NCI-H345 treated with DMSO at 0.1 percent for 48 hours (cell line): ENCODE measurements at regions not wholly inside any gene's neighbourhood (a gene's known extent, or its start where the extent isn't known, plus 50 kb on each side); places are given as distances from the start of the nearest gene placed in this dataset.

Experiments used
- DNase-seq: peaks from one replicate; lab custom pipeline; 2025; ENCODE audit not compliant: unreplicated experiment; lab: John Stamatoyannopoulos, UW

DNA sequence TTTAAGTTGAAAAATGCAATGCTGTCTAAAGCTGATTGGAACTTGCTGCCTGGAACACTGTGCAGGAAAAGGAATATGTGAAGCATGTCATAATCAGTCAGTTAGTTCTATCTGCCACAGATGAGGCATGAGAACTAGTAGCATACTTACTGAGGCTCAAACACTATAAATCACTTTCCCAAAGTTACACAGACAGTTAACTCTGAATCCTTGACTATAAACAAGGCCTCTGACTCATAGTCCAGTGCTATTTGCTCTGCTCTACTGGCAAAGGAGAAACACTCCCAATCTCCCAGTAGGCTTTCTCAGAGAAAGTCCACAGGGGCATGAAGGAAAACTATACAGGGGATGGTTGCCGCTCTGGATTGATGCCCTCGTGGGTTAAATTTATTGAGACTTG lies 2078.4 kb upstream of the TENM3 start:
- no peak for DNase-seq

DNA sequence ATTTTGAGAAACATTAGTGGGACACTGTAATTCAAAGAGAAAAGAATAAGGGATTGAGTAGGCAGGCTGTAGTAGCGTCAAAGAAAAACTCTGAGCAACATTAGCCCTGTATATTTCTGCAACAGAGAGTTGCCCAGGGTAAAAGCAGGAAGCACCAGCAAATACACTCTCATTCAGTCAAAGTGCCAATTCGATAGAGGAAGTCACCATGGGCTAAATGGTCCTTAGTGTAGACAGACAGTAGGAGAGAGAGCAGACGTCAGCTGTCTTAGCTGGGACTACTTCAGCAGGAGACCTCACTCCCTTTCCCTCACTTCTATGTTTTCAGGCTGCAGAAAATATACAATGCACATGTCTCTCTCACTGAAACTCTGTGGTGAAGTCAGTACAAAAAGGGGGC lies 2073.8 kb upstream of the TENM3 start:
- no peak for DNase-seq

DNA sequence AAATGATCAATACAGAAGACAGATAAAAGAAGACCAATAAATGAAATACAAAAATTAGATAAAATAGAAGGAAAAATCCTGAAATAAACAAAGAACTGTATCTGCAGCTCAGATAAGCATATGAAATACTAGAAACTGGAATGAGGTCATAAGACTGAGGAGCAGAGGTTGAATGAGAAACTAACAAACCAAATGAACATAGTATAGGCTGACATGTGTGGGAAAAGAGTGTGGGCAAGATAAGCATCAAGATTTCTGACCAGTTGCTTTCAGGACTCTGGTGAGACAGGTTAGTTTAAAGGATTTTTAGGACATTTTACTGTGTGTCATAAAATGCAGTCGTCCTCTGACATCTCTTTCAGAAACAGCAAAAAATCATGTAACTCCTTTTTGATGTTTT lies 2073.2 kb upstream of the TENM3 start:
- no peak for DNase-seq

DNA sequence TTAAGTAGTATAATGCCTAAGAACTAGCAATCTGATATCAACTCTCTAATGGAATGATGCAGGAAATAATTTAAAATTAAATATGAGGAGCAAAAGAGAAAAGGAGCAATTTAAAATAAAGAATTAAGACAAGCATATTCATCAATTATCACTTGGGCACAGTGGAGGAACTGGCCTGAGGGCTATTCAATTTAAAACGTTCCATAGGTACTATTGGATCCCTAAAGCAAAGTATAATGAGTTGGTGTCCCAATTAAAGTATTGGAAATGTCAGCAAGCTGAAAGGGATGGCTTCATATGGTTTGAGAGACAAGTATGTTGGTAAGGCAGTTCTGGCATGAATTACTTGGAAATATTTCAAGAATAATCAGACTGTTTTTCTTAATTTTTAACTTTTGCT lies 2064.1 kb upstream of the TENM3 start:
- DNase-seq: no peak

DNA sequence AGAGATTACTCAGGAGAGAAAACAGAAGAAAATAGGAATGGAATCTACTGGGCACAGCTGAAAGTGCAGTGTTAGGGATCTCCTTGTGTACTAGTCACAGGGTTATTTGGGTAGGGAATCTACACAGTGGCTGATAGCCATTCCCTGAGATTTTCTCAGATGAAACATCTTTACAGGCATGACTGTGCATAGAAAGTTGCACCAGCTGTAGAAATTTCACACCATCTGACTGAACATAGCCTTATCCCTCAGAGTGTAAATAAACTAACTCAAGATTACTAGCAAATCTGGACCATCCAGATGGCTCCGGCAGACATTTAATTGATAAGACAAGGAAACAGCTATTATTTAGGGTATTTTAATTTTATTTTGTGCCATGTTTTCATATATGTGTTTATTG lies 2053.5 kb upstream of the TENM3 start:
- DNase-seq: no peak

DNA sequence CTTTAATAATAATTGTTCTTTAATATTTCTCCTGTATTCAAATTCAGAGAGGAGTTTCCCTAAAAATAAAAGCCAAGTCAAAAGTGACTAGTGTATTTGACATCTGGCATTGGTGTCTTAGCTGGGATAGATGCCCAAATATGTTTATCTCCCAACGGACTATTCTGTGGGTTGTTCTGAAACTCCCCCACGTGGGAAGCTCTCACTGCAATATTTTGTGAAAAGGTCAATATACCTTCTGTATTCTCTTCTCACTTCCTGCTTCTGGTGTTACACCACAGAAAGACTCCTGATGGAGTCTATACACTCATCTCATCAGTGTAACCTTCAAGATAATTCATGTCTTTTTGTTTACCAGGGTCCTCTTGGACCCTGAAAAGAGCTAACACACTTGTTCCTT lies 2052.8 kb upstream of the TENM3 start:
- no peak for DNase-seq

DNA sequence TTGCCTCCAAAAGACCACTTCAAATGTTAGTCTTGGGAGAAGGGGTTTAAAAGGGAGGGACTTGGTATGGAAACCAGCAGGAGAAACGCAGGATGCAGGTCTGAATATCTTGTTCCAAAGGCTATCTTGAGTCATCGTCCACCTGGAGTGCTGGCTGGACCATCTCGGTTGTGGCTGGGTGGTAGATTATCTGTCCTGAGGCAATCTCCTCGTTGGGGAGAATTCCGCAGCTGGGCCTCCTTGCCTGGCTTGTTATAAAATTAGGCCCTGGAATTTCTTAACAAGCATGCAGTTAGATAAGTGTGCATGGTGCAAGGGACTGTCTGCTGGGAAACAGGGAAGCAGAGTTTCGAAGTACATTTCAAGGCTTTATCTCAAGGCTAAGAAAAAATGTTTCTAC lies 2045.7 kb upstream of the TENM3 start:
- DNase-seq: no peak

DNA sequence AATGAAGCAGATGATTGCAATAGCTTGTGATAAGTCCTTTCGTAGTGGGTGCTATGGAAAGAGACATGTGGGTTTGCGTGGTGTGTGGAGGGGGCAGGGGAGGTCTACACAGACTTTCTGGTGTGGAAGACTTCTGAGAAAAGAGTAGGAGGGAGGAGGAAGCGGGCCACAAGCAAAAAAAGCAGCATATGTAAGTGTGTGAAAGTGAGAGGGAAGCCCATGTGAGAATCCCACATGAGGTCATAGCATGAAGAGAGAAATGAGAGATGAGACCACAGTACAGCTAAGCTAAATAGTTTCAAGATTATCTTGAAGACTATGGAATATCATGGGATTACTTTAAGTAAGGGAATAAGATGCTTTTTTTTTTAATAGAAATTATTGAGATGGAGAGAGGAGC lies 2039.9 kb upstream of the TENM3 start:
- no peak for DNase-seq

DNA sequence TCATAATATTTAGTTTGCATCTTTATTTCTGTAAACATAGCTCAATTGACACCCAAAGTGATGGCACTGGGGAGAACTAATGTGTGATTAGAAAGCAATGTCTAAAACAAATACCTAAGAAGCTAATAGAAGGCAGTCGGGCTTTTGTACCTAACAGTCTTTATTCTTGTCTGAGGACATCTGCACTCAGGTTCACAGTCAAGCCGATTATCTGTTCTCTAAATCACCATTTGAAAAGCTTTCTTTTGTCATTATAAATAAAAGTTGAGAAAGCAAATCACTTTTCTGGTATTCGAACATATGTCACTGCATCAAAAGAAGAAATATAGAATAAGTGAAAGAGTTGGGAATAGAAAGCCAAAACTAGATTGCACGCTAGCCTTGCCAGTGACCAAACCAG lies 2037.9 kb upstream of the TENM3 start:
- DNase-seq: no peak

DNA sequence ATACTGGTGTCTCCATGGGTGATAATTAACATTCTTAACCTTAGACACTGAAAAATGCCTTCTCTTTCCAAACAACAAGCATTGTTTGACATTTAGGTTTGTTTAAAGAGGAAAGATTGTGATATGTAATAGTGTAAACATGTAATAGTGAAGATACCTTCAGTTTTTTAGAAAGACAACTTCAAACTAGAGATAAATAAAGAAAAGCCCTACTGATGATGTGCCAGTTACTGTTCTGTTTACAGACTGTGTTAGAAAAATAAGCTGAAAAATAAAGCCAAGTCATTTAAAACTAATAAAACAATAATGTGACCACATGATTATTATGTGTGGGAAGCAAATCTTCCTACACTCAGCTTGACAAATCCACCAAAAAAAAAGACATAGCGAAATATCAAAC lies 2035.3 kb upstream of the TENM3 start:
- no peak for DNase-seq

DNA sequence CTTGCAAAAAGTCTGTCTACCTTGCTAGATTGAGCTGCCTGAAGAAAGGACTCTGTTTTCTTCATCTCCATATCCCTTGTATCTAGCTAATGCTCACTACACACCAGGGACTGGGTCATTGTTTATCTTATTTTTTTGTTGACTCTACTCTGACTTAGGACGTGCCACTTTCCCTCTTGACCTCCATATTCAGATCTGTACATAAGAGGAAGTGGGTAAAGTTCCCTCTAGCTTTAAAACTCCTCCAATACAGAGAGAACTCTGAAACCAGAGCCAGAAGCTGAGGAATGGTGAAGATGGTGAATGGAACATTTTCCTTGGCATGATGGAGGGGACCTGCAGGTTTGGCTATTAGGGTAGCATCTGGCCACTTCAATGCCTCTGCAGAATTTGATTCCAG lies 2026.1 kb upstream of the TENM3 start:
- DNase-seq: no peak

DNA sequence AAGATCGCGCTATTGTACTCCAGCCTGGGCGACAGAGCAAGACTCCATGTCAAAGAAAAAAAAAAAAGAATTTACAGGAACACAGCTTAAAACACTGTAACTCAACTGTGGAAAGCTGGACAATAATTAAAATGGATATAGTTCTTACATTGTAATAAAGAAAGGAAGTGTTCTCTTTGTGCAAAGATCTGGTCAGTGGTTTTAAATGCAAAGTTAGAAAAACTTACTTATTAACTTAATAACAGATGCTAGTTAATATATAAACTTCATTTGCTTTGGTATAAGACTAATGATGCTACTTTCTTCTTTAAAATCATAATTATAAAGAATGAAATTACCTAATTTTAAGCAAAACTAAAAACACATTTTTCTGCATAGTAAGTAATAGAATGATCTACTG lies 2024.1 kb upstream of the TENM3 start:
- DNase-seq: no peak

DNA sequence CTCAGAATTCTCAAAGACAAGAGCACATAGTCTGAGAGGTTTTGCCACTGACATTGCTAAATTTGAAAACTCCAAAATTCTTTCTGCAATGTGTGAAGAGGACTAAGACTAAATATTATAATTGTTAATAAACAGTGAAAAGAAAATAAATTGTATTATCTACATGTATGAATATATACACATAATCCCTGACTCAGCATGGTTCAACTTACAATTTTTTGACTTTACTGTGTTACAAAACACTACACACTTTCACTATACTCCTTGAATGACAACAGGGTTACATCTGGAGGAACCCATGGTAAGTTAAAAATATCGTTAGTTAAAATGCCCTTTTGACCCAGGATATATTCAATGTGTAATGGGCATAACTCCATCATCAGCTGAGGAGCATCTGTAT lies 2017.2 kb upstream of the TENM3 start:
- DNase-seq: no peak

DNA sequence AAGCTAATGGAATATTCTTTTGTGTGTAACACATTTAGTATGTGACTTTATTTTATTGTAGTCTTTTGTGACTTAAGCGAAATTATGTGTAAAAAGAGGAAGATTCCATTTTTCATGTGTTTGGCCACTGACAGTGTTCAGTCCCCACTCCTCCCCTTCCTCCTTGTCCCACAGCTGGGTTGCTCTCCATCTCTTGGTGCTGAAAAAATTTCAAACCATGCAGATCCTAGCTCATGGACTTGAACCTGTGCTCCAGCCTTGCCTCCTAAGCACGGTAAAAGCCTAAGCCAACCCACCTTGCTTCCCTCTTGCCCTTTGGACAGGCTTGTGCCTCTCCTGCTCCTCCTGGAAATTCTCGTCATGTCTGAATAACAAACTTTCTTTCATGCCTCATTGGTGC lies 2008.5 kb upstream of the TENM3 start:
- DNase-seq: no peak

DNA sequence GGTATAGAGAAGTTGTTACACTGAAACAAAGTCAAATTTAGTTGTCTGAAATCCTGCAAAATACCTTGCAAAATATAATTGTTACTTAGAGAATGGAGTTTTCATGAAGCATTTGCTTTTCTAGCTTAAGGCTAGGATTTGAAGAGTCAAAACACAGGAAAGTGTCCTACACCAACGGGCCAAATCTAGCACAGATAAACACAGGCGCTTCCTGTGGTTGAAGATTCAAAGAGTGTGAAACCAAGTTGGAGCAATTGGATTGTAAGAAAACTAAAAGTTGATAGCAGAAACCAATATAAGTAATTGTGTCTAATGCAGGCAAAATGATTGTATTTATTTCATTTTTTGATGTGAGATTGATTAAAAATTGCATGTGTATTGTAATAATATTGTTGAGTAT lies 2002.5 kb upstream of the TENM3 start:
- no peak for DNase-seq

DNA sequence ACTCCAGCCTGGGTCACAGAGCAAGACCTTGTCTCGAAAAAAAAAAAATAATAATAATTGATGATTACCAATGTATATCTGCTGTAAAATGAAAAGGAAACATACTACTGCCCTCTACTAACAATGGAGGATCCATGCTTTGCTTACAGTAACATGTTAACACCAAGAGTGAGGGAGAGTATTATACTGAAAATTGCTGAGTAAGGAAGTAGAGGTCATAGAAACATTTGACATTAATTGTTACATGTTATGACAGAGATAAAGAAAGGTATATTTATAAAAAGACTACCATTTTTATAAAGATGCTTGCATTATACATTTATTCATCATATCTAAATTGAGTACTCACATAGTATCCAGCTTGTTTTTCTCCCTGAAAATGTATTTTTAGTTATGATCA lies 1989.8 kb upstream of the TENM3 start:
- DNase-seq: no peak

DNA sequence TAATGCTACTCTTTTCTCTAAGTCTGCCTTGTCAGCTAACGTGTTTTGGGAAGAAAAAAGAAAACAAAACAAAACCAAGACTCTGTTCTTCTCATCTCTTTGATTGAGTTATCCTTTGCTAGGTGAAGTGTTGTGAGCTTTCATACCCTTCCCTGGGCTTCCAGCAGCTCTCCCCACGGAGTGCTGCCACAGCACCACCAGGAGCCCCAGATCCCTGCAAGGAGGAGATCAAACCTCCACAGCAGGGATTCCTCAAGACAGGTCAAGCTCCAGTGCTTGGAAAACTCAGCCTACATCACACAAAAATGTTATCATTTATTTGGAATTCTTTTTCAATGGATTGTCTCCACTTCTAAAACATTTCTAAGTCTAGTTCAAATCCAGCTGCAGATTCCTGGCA lies 1981.9 kb upstream of the TENM3 start:
- DNase-seq: no peak

DNA sequence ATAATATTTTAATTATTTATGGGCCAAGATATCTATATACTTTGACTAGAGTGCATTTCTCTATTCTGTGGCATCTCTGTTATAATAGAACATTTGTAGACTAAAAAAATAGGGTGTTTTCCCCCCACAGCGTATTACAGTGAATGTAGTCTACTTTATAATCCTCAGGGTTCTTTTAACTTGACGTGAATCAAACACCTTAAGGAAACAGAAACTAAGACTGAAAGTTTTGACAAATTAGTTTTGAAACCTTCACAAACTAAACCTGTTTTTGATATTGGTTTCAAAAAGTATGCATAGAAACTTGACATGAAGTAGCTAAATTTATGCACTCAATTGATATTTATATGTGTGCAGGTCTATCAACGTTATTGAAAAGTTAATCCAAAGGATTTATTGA lies 1963.1 kb upstream of the TENM3 start:
- DNase-seq: no peak

DNA sequence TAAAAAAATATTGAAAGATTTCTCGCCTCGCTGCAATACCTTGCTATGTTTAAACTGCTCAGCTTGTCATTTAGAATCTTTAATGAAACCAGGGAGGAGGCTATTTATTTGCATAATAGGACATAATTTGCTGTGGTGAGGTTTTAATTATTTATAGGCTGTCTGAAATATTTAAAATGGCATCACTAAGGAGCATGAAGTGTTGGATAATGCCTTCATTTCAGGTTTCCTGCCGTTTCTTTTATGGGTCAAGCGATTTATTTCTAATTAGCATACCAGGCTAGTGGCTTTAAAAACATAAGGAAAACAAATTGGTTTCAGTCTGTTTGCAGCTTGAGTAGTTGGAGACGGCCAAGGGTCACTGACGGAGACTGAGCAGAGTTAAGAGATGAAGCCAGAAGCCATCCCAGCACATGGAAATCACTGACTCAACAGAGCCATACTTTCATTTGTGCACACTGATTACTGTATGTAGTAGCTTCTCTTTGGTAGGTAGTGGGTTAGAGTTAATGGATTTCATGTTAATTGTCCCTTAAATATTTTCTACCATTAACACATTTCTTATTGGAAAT lies 1962.4 kb upstream of the TENM3 start:
- DNase-seq: no peak

DNA sequence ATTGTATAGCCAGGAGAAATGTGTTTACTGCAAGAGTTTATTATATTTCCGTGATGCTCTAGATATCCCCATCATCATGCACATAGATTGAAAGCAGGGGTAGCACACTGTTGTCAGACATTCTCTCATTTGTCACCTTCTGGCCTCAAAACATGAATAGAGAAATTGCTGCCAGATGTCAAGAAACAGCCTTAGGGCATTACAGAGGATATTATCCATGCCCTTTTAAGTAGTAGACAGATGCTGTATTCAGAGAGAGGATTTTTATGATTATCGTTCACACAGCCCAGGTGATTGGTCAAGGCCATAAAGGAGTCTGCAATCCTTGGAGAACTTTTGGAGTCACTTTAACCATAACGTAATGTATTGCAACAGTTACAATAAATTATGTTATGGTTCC lies 1961.5 kb upstream of the TENM3 start:
- no peak for DNase-seq

DNA sequence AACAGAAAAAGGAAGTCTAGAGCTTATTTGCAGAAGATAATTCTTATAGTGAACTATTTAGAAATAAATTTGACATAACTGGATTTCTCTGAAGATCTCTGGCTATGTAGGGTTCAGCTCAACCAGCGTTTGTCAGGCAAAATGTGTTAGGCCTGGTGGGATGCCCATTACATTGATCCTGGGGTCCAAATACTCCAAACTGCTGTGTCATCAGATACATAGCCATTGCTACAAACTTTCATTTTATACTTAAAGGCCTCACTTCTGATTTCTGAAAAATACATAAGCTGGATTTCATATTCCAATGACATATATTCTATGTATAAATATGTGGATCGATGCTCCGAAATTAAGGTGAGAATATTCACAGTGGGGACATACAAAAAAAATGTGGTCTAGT lies 1958.9 kb upstream of the TENM3 start:
- DNase-seq: no peak

DNA sequence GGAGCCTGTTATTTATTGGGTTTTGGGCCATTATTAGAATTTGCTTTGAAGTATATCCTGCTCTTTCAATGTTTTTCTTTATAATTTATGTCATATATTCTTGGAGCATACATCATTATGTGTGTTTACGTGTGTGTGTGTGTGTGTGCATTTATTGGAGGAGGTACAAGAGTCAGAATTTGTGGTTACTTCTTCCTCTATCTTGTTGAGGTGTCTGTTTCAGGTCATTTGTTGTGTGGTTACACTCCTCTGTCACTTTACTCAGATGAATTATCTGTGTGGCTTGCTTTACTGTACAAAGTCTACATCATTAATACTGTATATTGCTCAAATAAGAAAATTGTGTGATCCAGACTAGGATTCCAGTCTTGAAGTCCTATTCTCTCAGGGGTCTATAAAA lies 1957.4 kb upstream of the TENM3 start:
- no peak for DNase-seq

DNA sequence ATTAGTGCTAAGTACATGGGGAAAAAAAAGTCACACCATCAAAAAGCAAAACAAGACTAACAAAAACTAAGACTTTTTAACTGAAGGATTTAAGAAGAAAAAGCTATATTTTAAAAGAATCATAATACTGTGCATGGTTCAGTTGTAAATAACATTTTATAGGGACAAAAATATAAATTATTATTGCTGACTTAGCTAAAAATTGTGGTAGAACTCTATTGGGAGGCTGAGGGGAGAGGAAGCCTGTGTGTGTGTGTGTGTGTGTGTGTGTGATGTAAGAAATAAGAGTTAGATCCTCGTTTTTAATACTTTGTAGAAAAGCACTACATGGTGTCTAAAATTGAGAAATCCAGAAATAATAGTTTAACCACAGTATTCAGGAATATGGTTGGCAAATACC lies 1950.9 kb upstream of the TENM3 start:
- no peak for DNase-seq

DNA sequence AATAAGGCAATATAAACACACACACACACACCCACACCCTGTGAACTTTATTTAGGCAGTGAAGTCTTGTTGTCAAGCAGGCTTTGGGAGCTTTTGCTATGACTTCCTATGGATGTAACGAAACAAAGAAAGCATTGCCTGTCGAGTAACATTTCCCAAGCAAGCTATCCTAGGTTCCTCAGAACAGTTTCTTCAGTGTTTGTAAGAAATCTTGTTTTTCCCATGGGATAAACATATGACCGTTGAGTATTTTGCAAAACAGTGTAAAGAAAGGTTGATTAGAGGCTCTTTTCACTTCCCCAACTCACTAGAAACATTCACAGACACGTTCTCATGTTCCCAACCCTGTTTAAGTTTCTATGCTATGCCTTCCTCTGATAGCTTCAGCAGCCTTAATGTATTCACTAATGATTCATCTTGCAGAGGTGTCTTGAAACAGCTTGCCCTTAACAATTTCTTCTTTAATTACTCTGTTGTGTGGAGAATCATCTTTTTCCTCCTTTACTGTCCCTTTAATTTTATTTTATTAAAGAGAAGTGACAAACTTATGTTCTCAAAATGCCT lies 1947.1 kb upstream of the TENM3 start:
- DNase-seq: no peak
